Mucosa of descending colon (tissue), 3 donors: ENCODE measurements at regions not wholly inside any gene's neighbourhood (a gene's known extent, or its start where the extent isn't known, plus 50 kb on each side); places are given as distances from the start of the nearest gene placed in this dataset.
A peak's percentile ranks its signal among the peaks of the same experiment; 100 is the strongest.

Experiments
- ATAC-seq: fragments of 200-7000 bp; cut with Tn5 transposase; one replicate; pipeline ENCODE4 v1.9.1; 2020; ENCODE audit warnings: mild to moderate bottlenecking, moderate library complexity
- DNase-seq, 3 donors: peaks; one replicate each; pipeline ENCODE4 v3.0.0-alpha.2; 2020
- H3K36me3 ChIP-seq: fragments of 200-600 bp; one replicate; pipeline ENCODE4 v1.8.0; 2021; ENCODE audit warnings: low read depth, mild to moderate bottlenecking
- H3K4me1 ChIP-seq: fragments of 200-600 bp; one replicate; pipeline ENCODE4 v1.8.0; 2021; ENCODE audit warnings: low read depth, mild to moderate bottlenecking
- H3K4me3 ChIP-seq: fragments of 200-600 bp; one replicate; pipeline ENCODE4 v1.8.0; 2021; ENCODE audit warnings: mild to moderate bottlenecking
- H3K9me3 ChIP-seq: fragments of 200-600 bp; one replicate; pipeline ENCODE4 v1.8.0; 2021; ENCODE audit warnings: mild to moderate bottlenecking
- intact Hi-C, 2 donors: fragments of 100-400 bp; cut with DNase I in 1 of 2; cut with micrococcal nuclease in 1 of 2; formaldehyde crosslinking; loops; one replicate each; pipeline versions ENCODE4 v1.11.0 to v1.11.1; 2022; cut with DNase I, micrococcal nuclease
- TF ChIP-seq, protein P1 (sequence below): fragments of 200-600 bp; IDR thresholded peaks from one replicate; pipeline ENCODE4 v1.8.0; 2022; ENCODE audit warnings: antibody characterized with exemption, mild to moderate bottlenecking
- donor health status: DM: no; HTN: no; CAD: no; lungs with moderate emphysema.
- donor health status: DM: no; HTN: no; CAD: no.
- donor health status: DM: no; HTN: yes; CAD: no.

GRCh38 chrX:44698357-44698756 lies 145.5 kb upstream of the DUSP21 start:
- Histone ChIP-seq H3K9me3 (no peaks in the 10 kb centered on the region), H3K36me3 (no peaks in the 10 kb centered on the region), H3K4me3 (no peak overlapping the region), H3K4me1 (no peaks in the 10 kb centered on the region)
- intact Hi-C loops = no loop called here
- no peak for ATAC-seq
- TF ChIP-seq, protein P1, sequence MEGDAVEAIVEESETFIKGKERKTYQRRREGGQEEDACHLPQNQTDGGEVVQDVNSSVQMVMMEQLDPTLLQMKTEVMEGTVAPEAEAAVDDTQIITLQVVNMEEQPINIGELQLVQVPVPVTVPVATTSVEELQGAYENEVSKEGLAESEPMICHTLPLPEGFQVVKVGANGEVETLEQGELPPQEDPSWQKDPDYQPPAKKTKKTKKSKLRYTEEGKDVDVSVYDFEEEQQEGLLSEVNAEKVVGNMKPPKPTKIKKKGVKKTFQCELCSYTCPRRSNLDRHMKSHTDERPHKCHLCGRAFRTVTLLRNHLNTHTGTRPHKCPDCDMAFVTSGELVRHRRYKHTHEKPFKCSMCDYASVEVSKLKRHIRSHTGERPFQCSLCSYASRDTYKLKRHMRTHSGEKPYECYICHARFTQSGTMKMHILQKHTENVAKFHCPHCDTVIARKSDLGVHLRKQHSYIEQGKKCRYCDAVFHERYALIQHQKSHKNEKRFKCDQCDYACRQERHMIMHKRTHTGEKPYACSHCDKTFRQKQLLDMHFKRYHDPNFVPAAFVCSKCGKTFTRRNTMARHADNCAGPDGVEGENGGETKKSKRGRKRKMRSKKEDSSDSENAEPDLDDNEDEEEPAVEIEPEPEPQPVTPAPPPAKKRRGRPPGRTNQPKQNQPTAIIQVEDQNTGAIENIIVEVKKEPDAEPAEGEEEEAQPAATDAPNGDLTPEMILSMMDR = no peak
- no peak for DNase-seq

GRCh38 chrX:44693255-44693654 lies 150.6 kb upstream of the DUSP21 start:
- DNase-seq (no peak), ATAC-seq (peak; percentile 95)
- TF ChIP-seq, protein P1 = no peak
- H3K4me3 ChIP-seq = no peak overlapping the region
- intact Hi-C loops = no loop called here
- H3K36me3 ChIP-seq = no peaks in the 10 kb centered on the region
- no peaks in the 10 kb centered on the region for H3K4me1 ChIP-seq
- no peaks in the 10 kb centered on the region for H3K9me3 ChIP-seq

DNA sequence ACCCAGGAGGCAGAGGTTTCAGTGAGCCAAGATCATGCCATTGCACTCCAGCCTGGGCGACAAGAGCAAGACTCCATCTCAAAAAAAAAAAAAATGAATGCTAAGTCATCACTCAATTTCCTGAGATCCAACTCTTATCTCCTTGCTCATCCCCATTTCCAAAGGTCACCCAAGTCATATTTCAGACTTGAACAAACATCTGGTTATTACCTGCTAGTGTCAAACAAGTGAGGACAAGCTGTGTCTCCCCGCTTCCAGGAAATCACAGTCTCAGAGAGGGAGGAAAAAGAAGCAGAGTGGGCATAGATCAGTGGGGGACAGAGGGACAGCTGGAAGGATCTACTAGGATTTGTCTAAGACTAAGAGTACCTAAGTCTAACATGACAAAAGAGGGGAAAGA lies 147.5 kb upstream of the FUNDC1 start:
- no peak for ATAC-seq
- intact Hi-C loops = no loop called here
- no peaks in the 10 kb centered on the region for H3K4me1 ChIP-seq
- TF ChIP-seq, protein P1 = no peak
- H3K9me3 ChIP-seq = no peaks in the 10 kb centered on the region
- no peak for DNase-seq
- H3K36me3 ChIP-seq = no peaks in the 10 kb centered on the region
- H3K4me3 ChIP-seq = no peak overlapping the region

GRCh38 chrX:44675362-44676024 lies 132.8 kb upstream of the FUNDC1 start:
- intact Hi-C loops = no loop called here

GRCh38 chrX:44674906-44675305 lies 132.2 kb upstream of the FUNDC1 start:
- TF ChIP-seq, protein P1 = no peak
- ATAC-seq (no peak), DNase-seq (no peak)
- Histone ChIP-seq H3K9me3 (no peaks in the 10 kb centered on the region), H3K36me3 (no peaks in the 10 kb centered on the region), H3K4me1 (no peaks in the 10 kb centered on the region), H3K4me3 (no peak overlapping the region)
- intact Hi-C loops = no loop called here

More at GRCh38 chrX:44675362-44676024, 132.8 kb upstream of the FUNDC1 start:
- DNase-seq = peak in 1 of 3 donors; percentile 58
- no peak overlapping the region for H3K4me3 ChIP-seq
- TF ChIP-seq, protein P1 = no peak
- peak; percentile 57 for ATAC-seq
- H3K36me3 ChIP-seq = no peaks in the 10 kb centered on the region
- no peaks in the 10 kb centered on the region for H3K4me1 ChIP-seq
- no peaks in the 10 kb centered on the region for H3K9me3 ChIP-seq

- DNase-seq (no peak), ATAC-seq (no peak)
- intact Hi-C loops = no loop called here
- Histone ChIP-seq H3K9me3 (no peaks in the 10 kb centered on the region), H3K4me1 (no peaks in the 10 kb centered on the region), H3K4me3 (no peak overlapping the region), H3K36me3 (no peaks in the 10 kb centered on the region)
- TF ChIP-seq, protein P1 = no peak
Observed at GRCh38 chrX:44669626-44670025, 127.0 kb upstream of the FUNDC1 start.
